ENCODE measurements at regions not wholly inside any gene's neighbourhood (a gene's known extent, or its start where the extent isn't known, plus 50 kb on each side); places are given as distances from the start of the nearest gene placed in this dataset.

DNA sequence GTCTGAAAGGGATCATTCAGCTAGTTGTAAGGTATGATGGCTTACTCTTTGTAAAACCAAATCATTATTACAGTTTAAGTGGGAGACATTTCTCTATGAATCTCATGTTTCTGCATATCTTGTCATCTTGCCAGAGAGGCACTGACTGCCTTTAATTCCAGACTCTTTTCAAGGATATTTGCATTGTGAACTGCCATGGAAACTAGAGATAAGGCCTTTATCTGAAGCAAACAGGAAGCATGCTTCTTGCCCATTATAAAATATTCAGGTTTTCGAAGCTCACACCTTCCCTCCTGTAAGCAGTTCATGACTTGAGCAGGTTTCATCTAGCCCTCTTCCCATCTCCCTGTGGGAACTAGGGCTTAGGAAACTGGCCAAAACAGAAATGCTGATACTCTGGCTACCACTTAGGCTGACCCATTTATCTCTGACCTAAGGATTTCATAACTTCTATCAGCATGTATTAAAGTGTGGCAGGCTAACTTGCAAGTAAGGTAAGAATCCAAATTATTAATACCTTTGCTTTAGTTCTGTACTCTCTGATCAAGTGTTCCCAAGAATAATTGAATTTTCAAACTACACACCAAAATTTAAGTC lies 326.6 kb upstream of the ALCAM start:
- TF ChIP-seq SAP30 (IDR thresholded peaks at IDR 0.05; ENCODE audit: insufficient read depth, insufficient replicate concordance, low read length) (no peak), HDAC2 (IDR thresholded peaks at IDR 0.05; ENCODE audit: borderline replicate concordance in 1 of 2, low read depth in 2 of 2, low read length in 2 of 2) (no peak), GTF2F1 (IDR thresholded peaks at IDR 0.05; ENCODE audit: borderline replicate concordance, low read depth, low read length) (no peak), EZH2 (IDR thresholded peaks at IDR 0.05; ENCODE audit: low read depth, low read length, severe bottlenecking) (no peak), CHD2 (IDR thresholded peaks at IDR 0.05; ENCODE audit: low read length) (no peak), SP2 (IDR thresholded peaks at IDR 0.05; ENCODE audit: low read length) (no peak), EP300 (IDR thresholded peaks at IDR 0.05; ENCODE audit: borderline replicate concordance in 1 of 2, low read depth in 2 of 2, low read length in 2 of 2) (no peak)
- POLR2A ChIA-PET (ENCODE audit: partially characterized antibody) = no interaction called here
- WGBS, 2 experiments (ENCODE audit: extremely low coverage in 1 of 2, insufficient coverage in 1 of 2, insufficient read length in 1 of 2, insufficient replicate concordance in 2 of 2, low coverage in 1 of 2, low lambda C conversion rate in 2 of 2, missing lambda C conversion rate in 1 of 2) = 91% methylated on average over 1 of the region's 1 CpG; no CpG with 5 or more reads in 1 of the 2 experiments

More for the DNA sequence above, 326.6 kb upstream of the ALCAM start:
- CTCF ChIA-PET (ENCODE audit: partially characterized antibody) = interaction anchor here (0.8 kb wide), 1 partner anchor 404 kb away, joined by 3 read pairs; no protein-coding TSS in a partner anchor
- H3K4ac ChIP-seq (replicated peaks; ENCODE audit: insufficient read length, low read depth, low read length) = no peak overlapping the region
- no peak for DNase-seq (ENCODE audit: low read depth in 1 of 2, low spot score in 2 of 2)
- no peak overlapping the region for H3K23ac ChIP-seq (ENCODE audit: insufficient read length)
- H2BK12ac ChIP-seq (ENCODE audit: low read depth, low read length) = no peak overlapping the region
- no peaks in the 10 kb centered on the region for H3K4me1 ChIP-seq (replicated peaks in 1 of 4; ENCODE audit: control insufficient read depth in 3 of 4, insufficient read depth in 4 of 4, low read length in 3 of 4)
- no peak overlapping the region for H2AFZ ChIP-seq (ENCODE audit: low read length)
- H4K91ac ChIP-seq (replicated peaks; ENCODE audit: insufficient read length, low read length) = no peak overlapping the region
- H3K56ac ChIP-seq (replicated peaks; ENCODE audit: insufficient read length, low read depth, low read length) = no peak overlapping the region
- no peak overlapping the region for H2AK5ac ChIP-seq (ENCODE audit: low read depth, low read length)
- no peaks in the 10 kb centered on the region for H3K36me3 ChIP-seq (ENCODE audit: control insufficient read depth in 2 of 4, insufficient read depth in 4 of 4, low read length in 3 of 4)
- no peak overlapping the region for H3K4me3 ChIP-seq (ENCODE audit: extremely low read depth in 1 of 4, insufficient read depth in 2 of 4, low read depth in 3 of 4, low read length in 4 of 4)
- H3K23me2 ChIP-seq (ENCODE audit: low read depth, low read length) = no peaks in the 10 kb centered on the region
- no peak overlapping the region for H2BK15ac ChIP-seq (ENCODE audit: low read length)
- no peak overlapping the region for H3K9ac ChIP-seq (replicated peaks in 1 of 4; ENCODE audit: extremely low read depth in 1 of 4, low read depth in 3 of 4, low read length in 3 of 4)
- H4K5ac ChIP-seq (ENCODE audit: insufficient read length, low read depth, low read length) = no peak overlapping the region
- H3K79me2 ChIP-seq (ENCODE audit: control insufficient read depth in 1 of 2, insufficient read depth in 2 of 2, low read length in 2 of 2) = no peaks in the 10 kb centered on the region
- no peak overlapping the region for H4K8ac ChIP-seq (ENCODE audit: extremely low read depth, insufficient read depth, low read length)
- H3K79me1 ChIP-seq (ENCODE audit: low read depth, low read length) = no peaks in the 10 kb centered on the region
- no peak overlapping the region for H3K18ac ChIP-seq (ENCODE audit: extremely low read depth, low read length)
- no peaks in the 10 kb centered on the region for H3K27me3 ChIP-seq (replicated peaks in 1 of 4; ENCODE audit: control insufficient read depth in 3 of 4, extremely low read depth in 1 of 4, insufficient read depth in 3 of 4, low read length in 3 of 4)
- H2BK20ac ChIP-seq (ENCODE audit: low read length) = no peak overlapping the region
- H2BK5ac ChIP-seq (ENCODE audit: low read depth, low read length) = no peak overlapping the region
- H3K14ac ChIP-seq (ENCODE audit: insufficient read length) = no peak overlapping the region
- no peak overlapping the region for H2BK120ac ChIP-seq (replicated peaks; ENCODE audit: low read depth, low read length)
- no peak for FAIRE-seq
- no peaks in the 10 kb centered on the region for H3K9me3 ChIP-seq (ENCODE audit: insufficient read depth in 2 of 2, low read depth in 1 of 2, low read length in 1 of 2)
- H3K27ac ChIP-seq (ENCODE audit: low read depth, low read length) = no peak overlapping the region
- H3K4me2 ChIP-seq (ENCODE audit: insufficient read depth in 1 of 2, low read depth in 2 of 2, low read length in 2 of 2) = no peak overlapping the region
- H4K20me1 ChIP-seq (replicated peaks in 1 of 2; ENCODE audit: control insufficient read depth in 1 of 2, insufficient read depth in 2 of 2, low read length in 2 of 2) = no peaks in the 10 kb centered on the region
